CD4-positive, alpha-beta memory T cell (primary cell): ENCODE measurements at regions not wholly inside any gene's neighbourhood (a gene's known extent, or its start where the extent isn't known, plus 50 kb on each side); places are given as distances from the start of the nearest gene placed in this dataset.

Experiments used
- CTCF ChIA-PET: fragments of 350-600 bp; sonication (Branson Sonifier 250); formaldehyde crosslinking; loops from one replicate; lab custom pipeline; 2021; ENCODE audit warnings: inconsistent platforms; ENCODE audit not compliant: partially characterized antibody; lab: Charles Lee
- POLR2A ChIA-PET: fragments of 350-600 bp; sonication (Branson Sonifier 250); formaldehyde crosslinking; loops from one replicate; lab custom pipeline; 2021; ENCODE audit not compliant: partially characterized antibody; lab: Charles Lee
- DNase-seq, 5 donors: peaks; one replicate each; pipeline versions ENCODE4 v3.0.0 to v3.0.0-alpha.2; 2020 to 2022; ENCODE audit warnings: mixed read lengths in 1 of 5
- H3K27ac ChIP-seq: one replicate; pipeline ENCODE4 v1.7.0; 2013; ENCODE audit warnings: low read depth, low read length
- H3K27me3 ChIP-seq: 2 replicates; pipeline ENCODE4 v1.7.0; 2013; ENCODE audit warnings: mild to moderate bottlenecking, low read length, moderate library complexity; ENCODE audit not compliant: insufficient read depth
- H3K36me3 ChIP-seq: 2 replicates; pipeline ENCODE4 v1.7.0; 2013; ENCODE audit warnings: mild to moderate bottlenecking, low read length, moderate library complexity; ENCODE audit not compliant: insufficient read depth
- H3K4me1 ChIP-seq: 2 replicates; pipeline ENCODE4 v1.7.0; 2013; ENCODE audit warnings: mild to moderate bottlenecking, low read length, moderate library complexity; ENCODE audit not compliant: insufficient read depth
- H3K4me3 ChIP-seq, 2 donors: one replicate each; pipeline ENCODE4 v1.7.0; 2013; ENCODE audit warnings: low read length in 2 of 2, mild to moderate bottlenecking in 1 of 2
- H3K9me3 ChIP-seq, 2 donors: one replicate each; pipeline ENCODE4 v1.7.0; 2013; ENCODE audit warnings: low read length in 2 of 2, control low read depth in 1 of 2; ENCODE audit not compliant: control insufficient read depth in 1 of 2
- H3K27ac Mint-ChIP-seq, 7 donors: one replicate each; pipeline ENCODE4 v1.8.0; 2020 to 2021; ENCODE audit warnings: mixed read lengths in 7 of 7, mild to moderate bottlenecking in 6 of 7, inconsistent platforms in 3 of 7, moderate library complexity in 3 of 7
- H3K27me3 Mint-ChIP-seq, 2 donors: one replicate each; pipeline ENCODE4 v1.8.0; 2020 to 2021; ENCODE audit warnings: mixed read lengths in 2 of 2
- H3K36me3 Mint-ChIP-seq, 2 donors: one replicate each; pipeline ENCODE4 v1.8.0; 2020 to 2021; ENCODE audit warnings: mixed read lengths in 2 of 2, inconsistent platforms in 1 of 2, mild to moderate bottlenecking in 1 of 2
- H3K4me1 Mint-ChIP-seq, 4 donors: one replicate each; pipeline ENCODE4 v1.8.0; 2020 to 2021; ENCODE audit warnings: mixed read lengths in 4 of 4, mild to moderate bottlenecking in 1 of 4
- H3K4me3 Mint-ChIP-seq, 8 donors: one replicate each; pipeline ENCODE4 v1.8.0; 2020 to 2021; ENCODE audit warnings: mixed read lengths in 8 of 8, mild to moderate bottlenecking in 7 of 8, moderate library complexity in 6 of 8, inconsistent platforms in 3 of 8
- H3K9me3 Mint-ChIP-seq, 8 donors: one replicate each; pipeline ENCODE4 v1.8.0; 2020 to 2021; ENCODE audit warnings: mixed read lengths in 8 of 8, mild to moderate bottlenecking in 5 of 8, inconsistent platforms in 3 of 8, moderate library complexity in 1 of 8
- intact Hi-C: fragments of 100-400 bp; cut with micrococcal nuclease; formaldehyde crosslinking; loops from one replicate; pipeline ENCODE4 v1.15.1; 2023

DNA sequence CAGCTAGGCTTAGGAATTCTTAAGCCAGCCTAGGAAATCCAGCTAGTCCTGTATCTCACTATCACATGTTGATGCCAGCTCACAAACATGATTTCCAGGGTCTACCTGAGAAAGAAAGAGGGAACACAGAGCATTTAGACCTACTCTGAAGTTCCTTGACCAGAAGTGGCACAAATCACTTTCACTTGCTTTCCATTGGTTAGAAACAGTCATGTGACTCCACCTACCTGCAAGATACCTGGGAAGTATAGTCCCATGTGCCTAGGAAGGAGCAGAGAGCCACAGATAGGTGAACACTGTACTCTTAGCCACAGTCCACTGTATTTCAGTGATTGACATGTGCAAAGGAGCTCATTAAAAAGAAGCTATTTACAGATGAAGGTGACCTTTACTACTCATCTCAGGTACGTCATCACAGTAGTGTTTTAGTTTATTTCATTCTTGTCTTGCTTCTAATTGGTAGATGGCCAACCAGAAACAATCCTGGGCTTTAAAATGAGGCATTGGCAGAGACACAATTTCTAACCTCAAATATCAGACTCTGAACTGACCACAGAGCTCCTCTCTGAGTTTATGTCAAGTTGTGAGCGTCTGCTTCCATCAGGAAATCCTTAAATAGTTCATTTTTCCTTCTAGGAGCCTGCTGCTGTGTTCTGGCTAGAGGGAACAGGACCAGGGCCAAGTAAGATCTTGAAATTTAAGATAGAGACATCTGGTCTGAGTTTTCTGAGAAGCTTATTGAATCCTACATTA lies 340.7 kb downstream of the TLE4 start:
- Mint-ChIP-seq H3K27me3 (peaks cover 1 to 2% of the 10 kb centered on the region in 2 donors), H3K9me3 (peaks cover 0 to 2% (median 0%) of the 10 kb centered on the region in 8 donors), H3K4me1 (no peaks in the 10 kb centered on the region), H3K36me3 (no peaks in the 10 kb centered on the region), H3K4me3 (no peak overlapping the region), H3K27ac (no peak overlapping the region)
- POLR2A ChIA-PET: no interaction called here
- Histone ChIP-seq H3K27ac (no peak overlapping the region), H3K4me3 (no peak overlapping the region), H3K9me3 (no peaks in the 10 kb centered on the region), H3K27me3 (no peaks in the 10 kb centered on the region), H3K4me1 (no peaks in the 10 kb centered on the region), H3K36me3 (no peaks in the 10 kb centered on the region)
- CTCF ChIA-PET: no interaction called here
- intact Hi-C loops: no loop called here
- DNase-seq: no peak

DNA sequence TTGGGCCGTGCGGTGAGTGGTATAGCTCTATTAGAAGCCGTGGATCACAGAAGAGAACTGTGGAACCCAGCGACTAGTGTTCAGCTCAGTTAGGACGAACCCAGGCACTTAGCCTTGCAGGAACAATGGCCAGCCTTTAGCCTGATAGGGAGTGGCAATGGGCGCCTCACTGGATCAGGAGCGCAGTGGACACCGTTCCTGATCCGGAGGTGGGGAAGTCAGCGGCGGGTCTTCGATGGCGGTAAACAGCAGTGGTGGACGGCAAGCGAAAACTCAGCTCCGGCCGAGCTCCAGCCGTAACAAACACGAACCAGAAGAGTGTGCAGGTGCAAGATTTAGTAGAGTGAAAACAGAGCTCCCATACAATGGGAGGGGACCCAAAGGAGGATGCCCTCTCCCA lies 340.0 kb downstream of the TLE4 start:
- POLR2A ChIA-PET: no interaction called here
- H3K27me3 Mint-ChIP-seq: peaks cover 1 to 2% of the 10 kb centered on the region in 2 donors
- CTCF ChIA-PET: no interaction called here
- Histone ChIP-seq H3K36me3 (no peaks in the 10 kb centered on the region), H3K27me3 (no peaks in the 10 kb centered on the region), H3K9me3 (no peaks in the 10 kb centered on the region), H3K27ac (no peak overlapping the region), H3K4me1 (no peaks in the 10 kb centered on the region), H3K4me3 (no peak overlapping the region)
- H3K36me3 Mint-ChIP-seq: no peaks in the 10 kb centered on the region
- H3K27ac Mint-ChIP-seq: no peak overlapping the region
- peaks cover 0 to 2% (median 0%) of the 10 kb centered on the region in 8 donors for H3K9me3 Mint-ChIP-seq
- no peak overlapping the region for H3K4me3 Mint-ChIP-seq
- no peak for DNase-seq
- no peaks in the 10 kb centered on the region for H3K4me1 Mint-ChIP-seq
- intact Hi-C loops: no loop called here

DNA sequence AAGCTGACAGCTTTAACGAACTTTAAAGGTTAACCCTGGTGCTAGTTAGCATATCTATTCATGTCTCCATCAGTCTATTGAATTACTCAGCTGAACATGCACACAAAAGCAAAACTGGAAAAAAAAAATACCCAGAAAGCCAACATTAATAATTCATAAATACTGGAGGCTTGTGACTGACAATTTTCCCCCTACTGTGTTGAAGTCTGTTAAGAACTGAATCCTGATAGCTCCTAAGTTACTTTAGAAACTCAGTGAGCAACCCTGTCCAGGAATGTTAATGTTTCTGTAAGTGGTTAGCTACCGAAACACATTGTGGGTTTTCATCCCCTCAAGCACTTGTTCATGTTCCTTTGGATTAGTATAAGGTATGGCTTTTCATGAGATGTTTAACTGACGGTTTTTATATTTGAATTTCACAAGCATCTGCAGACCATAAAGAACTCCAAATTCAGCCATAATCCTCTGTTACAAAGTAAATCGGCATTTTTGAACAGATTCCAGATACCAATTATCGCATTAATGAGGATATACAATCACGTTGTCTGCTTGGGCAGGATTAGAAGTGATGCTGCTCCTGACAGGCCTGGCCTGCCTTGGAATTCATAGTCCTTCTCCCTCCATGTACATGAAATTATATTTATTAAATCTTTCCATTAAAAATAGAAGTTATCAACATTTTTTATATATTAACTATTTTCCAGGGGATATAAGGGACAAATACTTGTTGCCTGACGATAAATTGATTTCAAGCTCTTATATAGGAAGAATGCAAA lies 331.2 kb downstream of the TLE4 start:
- Mint-ChIP-seq H3K27ac (no peak overlapping the region), H3K36me3 (no peaks in the 10 kb centered on the region), H3K4me3 (no peak overlapping the region), H3K27me3 (peaks cover 4 to 6% of the 10 kb centered on the region in 2 donors), H3K4me1 (no peaks in the 10 kb centered on the region), H3K9me3 (peaks cover 0 to 2% (median 0%) of the 10 kb centered on the region in 8 donors)
- ChIA-PET POLR2A (no interaction called here), CTCF (no interaction called here)
- intact Hi-C loops: no loop called here
- no peak for DNase-seq
- H3K27ac ChIP-seq: no peak overlapping the region
- H3K4me3 ChIP-seq: no peak overlapping the region
- no peaks in the 10 kb centered on the region for H3K4me1 ChIP-seq
- H3K27me3 ChIP-seq: no peaks in the 10 kb centered on the region
- H3K36me3 ChIP-seq: no peaks in the 10 kb centered on the region
- H3K9me3 ChIP-seq: no peaks in the 10 kb centered on the region

GRCh38 chr9:79900754-79901153 lies 329.0 kb downstream of the TLE4 start:
- Mint-ChIP-seq H3K27ac (no peak overlapping the region), H3K4me1 (no peaks in the 10 kb centered on the region), H3K27me3 (peaks cover 3 to 4% of the 10 kb centered on the region in 2 donors), H3K4me3 (no peak overlapping the region), H3K9me3 (no peaks in the 10 kb centered on the region), H3K36me3 (no peaks in the 10 kb centered on the region)
- H3K4me1 ChIP-seq: no peaks in the 10 kb centered on the region
- DNase-seq: no peak
- no peaks in the 10 kb centered on the region for H3K36me3 ChIP-seq
- H3K27me3 ChIP-seq: no peaks in the 10 kb centered on the region
- CTCF ChIA-PET: no interaction called here
- no peak overlapping the region for H3K27ac ChIP-seq
- intact Hi-C loops: no loop called here
- POLR2A ChIA-PET: no interaction called here
- H3K9me3 ChIP-seq: no peaks in the 10 kb centered on the region
- no peak overlapping the region for H3K4me3 ChIP-seq

DNA sequence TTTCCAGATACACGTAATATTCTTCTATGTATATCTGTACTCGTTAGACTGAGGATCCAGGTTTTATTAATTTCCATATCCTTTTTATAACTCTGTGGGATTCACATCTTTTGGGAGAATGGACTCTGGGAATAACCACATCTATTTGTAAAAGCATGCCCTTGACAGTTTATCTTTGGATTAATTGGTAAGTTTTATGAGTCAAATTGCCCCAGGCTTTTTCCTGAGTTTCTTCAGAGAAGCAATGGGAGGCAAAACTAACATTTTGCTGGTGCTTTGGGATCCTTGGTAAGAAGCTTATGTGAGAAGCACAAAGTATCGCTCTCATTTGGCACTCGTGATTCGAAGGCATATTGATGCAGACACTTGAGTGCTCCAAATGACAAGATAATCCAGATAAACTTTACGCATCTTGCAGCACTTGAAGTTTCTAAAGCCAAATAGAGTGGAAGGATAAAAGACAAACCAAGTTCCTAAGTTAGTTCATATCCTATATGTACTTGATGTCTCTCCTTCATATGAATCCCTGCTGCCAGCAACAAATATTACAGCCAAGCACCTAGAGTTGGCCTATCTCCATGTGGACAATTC lies 324.7 kb downstream of the TLE4 start:
- H3K4me3 ChIP-seq: no peak overlapping the region
- intact Hi-C loops: no loop called here

DNA sequence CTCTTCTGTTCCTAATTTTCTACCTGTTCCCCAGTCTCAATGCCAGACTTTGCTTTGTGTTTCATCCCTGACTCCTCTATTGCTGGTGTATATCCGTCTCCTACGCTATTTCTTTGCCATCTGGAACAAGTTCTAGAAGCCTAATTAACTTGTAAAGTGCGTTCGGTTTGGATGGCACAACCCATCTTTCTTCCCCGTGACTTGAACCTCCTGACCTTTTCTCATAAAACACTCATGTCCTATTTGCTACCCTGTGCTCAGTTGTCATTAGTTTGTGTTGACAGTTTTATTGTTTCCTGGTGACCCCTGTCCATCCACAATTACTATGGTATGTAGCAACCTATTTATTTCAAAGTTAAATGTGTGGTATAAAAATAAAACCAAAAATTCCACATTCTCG lies 323.5 kb downstream of the TLE4 start:
- Histone ChIP-seq H3K4me3 (no peak overlapping the region), H3K27me3 (no peaks in the 10 kb centered on the region), H3K4me1 (no peaks in the 10 kb centered on the region), H3K9me3 (no peaks in the 10 kb centered on the region), H3K36me3 (no peaks in the 10 kb centered on the region), H3K27ac (no peak overlapping the region)
- CTCF ChIA-PET: no interaction called here
- H3K4me3 Mint-ChIP-seq: no peak overlapping the region
- POLR2A ChIA-PET: no interaction called here
- DNase-seq: no peak
- H3K36me3 Mint-ChIP-seq: no peaks in the 10 kb centered on the region
- intact Hi-C loops: no loop called here
- H3K4me1 Mint-ChIP-seq: no peaks in the 10 kb centered on the region
- H3K27me3 Mint-ChIP-seq: no peaks in the 10 kb centered on the region
- H3K9me3 Mint-ChIP-seq: no peaks in the 10 kb centered on the region
- H3K27ac Mint-ChIP-seq: no peak overlapping the region

More for the DNA sequence above, 324.7 kb downstream of the TLE4 start:
- no peaks in the 10 kb centered on the region for H3K4me1 Mint-ChIP-seq
- Histone ChIP-seq H3K9me3 (no peaks in the 10 kb centered on the region), H3K27ac (no peak overlapping the region), H3K27me3 (no peaks in the 10 kb centered on the region), H3K4me1 (no peaks in the 10 kb centered on the region), H3K36me3 (no peaks in the 10 kb centered on the region)
- no peaks in the 10 kb centered on the region for H3K27me3 Mint-ChIP-seq
- ChIA-PET CTCF (no interaction called here), POLR2A (no interaction called here)
- no peak for DNase-seq
- no peak overlapping the region for H3K4me3 Mint-ChIP-seq
- H3K9me3 Mint-ChIP-seq: no peaks in the 10 kb centered on the region
- no peak overlapping the region for H3K27ac Mint-ChIP-seq
- H3K36me3 Mint-ChIP-seq: no peaks in the 10 kb centered on the region

- Histone ChIP-seq H3K9me3 (no peaks in the 10 kb centered on the region), H3K27ac (no peak overlapping the region), H3K4me1 (peaks cover 9% of the 10 kb centered on the region), H3K4me3 (no peak overlapping the region), H3K36me3 (no peaks in the 10 kb centered on the region), H3K27me3 (no peaks in the 10 kb centered on the region)
- CTCF ChIA-PET: no interaction called here
- peaks cover 10 to 20% (median 16%) of the 10 kb centered on the region in 4 donors for H3K4me1 Mint-ChIP-seq
- no peaks in the 10 kb centered on the region for H3K36me3 Mint-ChIP-seq
- intact Hi-C loops: no loop called here
- DNase-seq: no peak
- no peak overlapping the region for H3K27ac Mint-ChIP-seq
- H3K9me3 Mint-ChIP-seq: no peaks in the 10 kb centered on the region
- no peak overlapping the region for H3K4me3 Mint-ChIP-seq
- H3K27me3 Mint-ChIP-seq: no peaks in the 10 kb centered on the region
- POLR2A ChIA-PET: no interaction called here
Observed at GRCh38 chr9:79889369-79889768, 317.6 kb downstream of the TLE4 start.
